ENCODE measurements at regions not wholly inside any gene's neighbourhood (a gene's known extent, or its start where the extent isn't known, plus 50 kb on each side); places are given as distances from the start of the nearest gene placed in this dataset.
A peak's percentile ranks its signal among the peaks of the same experiment; 100 is the strongest.

- DNase-seq = peak; percentile 97
Observed at GRCh38 chr6:30396833-30397479, 52.0 kb downstream of the RPP21 start.

DNA sequence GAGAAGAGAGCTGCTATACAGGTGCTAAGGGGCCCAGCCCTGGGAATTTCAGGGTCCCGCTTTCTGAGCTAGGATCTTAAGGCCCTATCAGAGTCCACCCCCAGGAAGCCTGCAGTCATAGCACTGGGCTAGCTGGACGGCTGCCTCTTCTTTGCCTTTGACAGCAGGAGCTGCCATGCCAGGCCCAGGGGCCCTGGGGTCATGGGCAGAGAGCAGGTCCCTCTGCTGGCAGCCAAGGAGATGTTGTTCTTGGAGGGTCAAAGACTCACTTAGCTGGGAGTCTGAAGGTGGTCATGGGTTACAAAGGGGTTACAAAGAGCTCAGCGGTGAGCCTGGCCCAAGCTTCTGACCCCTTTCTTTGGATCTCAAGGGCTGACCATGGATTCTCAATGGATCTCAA, 52.7 kb downstream of the RPP21 start:
- no peak for DNase-seq

- DNase-seq = no peak
Observed at GRCh38 chr6:30399390-30400058, 54.6 kb downstream of the RPP21 start.

DNA sequence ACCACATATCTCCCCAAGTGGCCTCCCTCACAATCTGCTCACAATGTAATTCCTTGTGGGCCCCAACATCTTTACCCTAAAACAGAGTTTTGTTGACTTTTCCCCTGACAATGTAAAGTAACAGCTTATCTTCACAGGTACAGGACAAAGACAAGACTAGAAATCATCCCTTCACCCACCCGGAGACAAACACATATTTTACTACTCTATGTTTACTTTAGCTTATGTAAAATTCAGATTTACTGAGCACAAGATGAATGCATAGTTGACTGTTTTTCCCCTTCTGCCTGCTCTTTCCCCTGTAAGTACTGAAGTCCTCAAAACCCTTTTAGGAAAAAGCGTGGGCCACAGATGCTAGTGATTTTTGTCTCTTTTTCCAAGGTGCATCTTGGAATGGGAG, 61.0 kb downstream of the RPP21 start:
- DNase-seq = no peak

DNA sequence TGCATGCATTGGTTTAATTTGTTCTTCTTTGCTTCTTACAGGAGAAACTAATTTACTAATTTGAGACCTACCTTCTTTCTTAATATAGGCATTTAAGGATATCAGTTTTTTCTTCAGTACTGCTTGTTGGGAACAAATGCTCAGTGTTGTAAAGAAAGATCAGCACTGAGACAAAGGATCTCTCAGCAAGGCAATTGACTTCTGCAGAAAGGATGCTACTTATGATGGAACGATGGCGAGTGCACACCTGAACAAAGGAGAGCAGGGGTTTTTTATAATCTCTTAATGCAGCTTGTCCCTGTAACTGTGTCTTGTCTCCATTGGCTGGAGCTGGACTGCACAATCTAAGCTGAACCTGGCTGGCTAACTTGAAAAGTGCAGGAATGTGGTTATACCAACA, 64.2 kb downstream of the RPP21 start:
- DNase-seq = no peak

GRCh38 chr6:30411515-30412207, 66.7 kb downstream of the RPP21 start:
- peak; percentile 72 for DNase-seq

- DNase-seq = no peak
Observed at GRCh38 chr6:30418448-30418847, 70.9 kb upstream of the HLA-E start.

DNA sequence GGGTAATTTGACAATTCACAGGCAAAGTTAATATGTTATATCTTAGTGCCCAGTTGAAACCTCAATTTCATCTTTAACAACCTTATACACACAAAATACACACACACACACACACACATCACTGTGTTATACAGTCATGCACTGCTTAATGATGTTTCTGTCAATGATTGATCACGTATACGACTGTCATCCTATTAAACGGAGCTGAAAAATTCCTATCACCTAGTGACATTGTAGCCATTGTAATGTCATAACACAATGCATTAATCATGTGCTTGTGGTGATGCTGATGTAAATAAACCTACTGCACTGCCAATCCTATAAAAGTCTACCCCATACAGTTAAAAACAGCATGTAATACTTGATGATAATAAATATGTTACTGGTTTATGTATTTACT, 64.8 kb upstream of the HLA-E start:
- no peak for DNase-seq
